ENCODE measurements at regions not wholly inside any gene's neighbourhood (a gene's known extent, or its start where the extent isn't known, plus 50 kb on each side); places are given as distances from the start of the nearest gene placed in this dataset.
"Not testable (repeated sequence)": the region's sequence is repeated elsewhere in the genome, so short reads cannot be mapped to it uniquely, and the experiment has no call there.

DNA sequence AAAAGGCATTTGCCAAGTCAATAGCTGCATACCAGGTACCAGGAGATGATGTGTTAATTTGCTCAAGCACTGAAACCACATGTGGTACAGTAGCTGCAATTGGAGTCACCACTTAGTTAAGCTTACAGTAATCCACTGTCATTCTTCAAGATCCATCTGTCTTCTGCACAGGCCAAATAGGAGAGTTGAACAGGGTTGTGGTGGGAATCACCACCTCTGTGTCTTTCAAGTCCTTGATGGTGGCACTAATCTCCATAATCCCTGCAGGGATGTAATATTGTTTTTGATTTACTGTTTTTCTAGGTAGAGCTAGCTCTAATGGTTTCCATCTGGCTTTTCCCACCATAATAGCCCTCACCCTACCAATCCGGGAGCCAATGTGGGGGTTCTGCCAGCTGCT lies 91.9 kb downstream of the FCRL5 start:
- no peak for DNase-seq

- no peak for DNase-seq
Measured at GRCh38 chr1:157457279-157457678, 95.0 kb downstream of the FCRL5 start.

- no peak for DNase-seq
Measured at GRCh38 chr1:157455318-157455717, 97.0 kb downstream of the FCRL5 start.

- DNase-seq, result no peak
Measured at GRCh38 chr1:157450106-157450505, 102.2 kb downstream of the FCRL5 start.

DNA sequence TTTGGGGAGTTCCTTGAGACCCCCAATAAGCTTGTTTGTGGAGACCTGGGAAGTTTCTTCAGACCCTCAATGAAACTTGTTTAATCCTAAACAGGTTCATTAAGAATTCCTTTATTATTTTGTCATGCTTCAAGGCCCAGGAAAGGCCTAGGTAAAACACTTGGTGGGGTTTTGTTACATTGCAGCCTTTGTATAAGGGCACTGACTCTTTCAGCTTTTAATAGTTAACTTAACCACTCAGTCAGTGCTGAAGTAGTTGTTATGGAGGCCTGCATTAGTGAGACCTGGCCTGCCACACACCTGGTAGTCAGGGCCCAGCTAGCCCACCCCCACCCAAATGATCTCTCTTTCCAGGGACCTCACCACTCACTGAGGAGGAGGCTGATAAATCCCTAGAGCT lies 103.7 kb downstream of the FCRL5 start:
- no peak for DNase-seq

GRCh38 chr1:157446356-157446755 lies 106.0 kb downstream of the FCRL5 start:
- not testable (repeated sequence) for DNase-seq

DNA sequence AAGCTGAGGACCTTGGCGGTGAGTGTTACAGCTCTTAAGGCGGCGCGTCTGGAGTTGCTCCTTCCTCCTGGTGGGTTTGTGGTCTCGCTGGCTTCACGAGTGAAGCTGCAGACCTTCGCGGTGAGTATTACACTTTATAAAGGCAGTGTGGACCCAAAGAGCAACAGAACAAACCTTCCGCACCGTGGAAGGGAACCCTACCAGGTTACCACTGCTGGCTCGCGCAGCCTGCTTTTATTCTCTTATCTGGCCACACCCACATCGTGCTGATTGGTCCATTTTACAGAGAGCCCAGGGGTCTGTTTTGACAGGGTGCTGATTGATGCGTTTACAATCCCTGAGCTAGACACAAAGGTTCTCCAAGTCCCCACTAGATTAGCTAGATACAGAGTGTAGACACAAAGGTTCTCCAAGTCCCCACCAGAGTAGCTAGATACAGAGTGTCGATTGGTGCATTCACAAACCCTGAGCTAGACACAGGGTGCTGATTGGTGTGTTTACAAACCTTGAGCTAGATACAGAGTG lies 106.6 kb downstream of the FCRL5 start:
- DNase-seq, result not testable (repeated sequence)

- DNase-seq, result no peak
Measured at GRCh38 chr1:157442065-157442464, 110.2 kb downstream of the FCRL5 start.

GRCh38 chr1:157439302-157439954 lies 112.9 kb downstream of the FCRL5 start:
- DNase-seq, result no peak

GRCh38 chr1:157438613-157439012 lies 113.7 kb downstream of the FCRL5 start:
- DNase-seq, result no peak

GRCh38 chr1:157438146-157438545 lies 114.2 kb downstream of the FCRL5 start:
- no peak for DNase-seq

DNA sequence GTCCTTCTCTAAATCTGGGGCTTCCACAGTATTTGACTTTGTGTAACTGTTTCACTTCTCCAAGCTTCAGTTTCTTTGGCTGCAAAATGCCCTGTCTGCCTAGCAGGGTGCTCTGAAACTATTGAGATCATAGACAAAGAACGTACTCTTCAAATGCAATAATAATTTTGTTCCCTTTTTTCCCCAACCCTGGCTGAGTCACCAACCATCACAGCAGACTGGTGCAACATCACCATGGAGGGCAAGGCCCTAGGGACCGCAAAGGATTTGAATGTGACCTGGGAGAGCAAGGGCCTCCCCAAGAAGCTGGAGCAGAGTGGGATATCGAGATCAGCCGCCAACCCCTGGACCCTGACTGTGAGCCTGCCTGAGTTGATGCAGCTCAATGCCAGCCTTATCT lies 115.0 kb downstream of the FCRL5 start:
- no peak for DNase-seq

- no peak for DNase-seq
Measured at GRCh38 chr1:157431751-157432150, 120.6 kb downstream of the FCRL5 start.

- DNase-seq, result no peak
Measured at GRCh38 chr1:157429601-157430240, 122.6 kb downstream of the FCRL5 start.

GRCh38 chr1:157423764-157424163 lies 128.6 kb downstream of the FCRL5 start:
- DNase-seq, result not testable (repeated sequence)

DNA sequence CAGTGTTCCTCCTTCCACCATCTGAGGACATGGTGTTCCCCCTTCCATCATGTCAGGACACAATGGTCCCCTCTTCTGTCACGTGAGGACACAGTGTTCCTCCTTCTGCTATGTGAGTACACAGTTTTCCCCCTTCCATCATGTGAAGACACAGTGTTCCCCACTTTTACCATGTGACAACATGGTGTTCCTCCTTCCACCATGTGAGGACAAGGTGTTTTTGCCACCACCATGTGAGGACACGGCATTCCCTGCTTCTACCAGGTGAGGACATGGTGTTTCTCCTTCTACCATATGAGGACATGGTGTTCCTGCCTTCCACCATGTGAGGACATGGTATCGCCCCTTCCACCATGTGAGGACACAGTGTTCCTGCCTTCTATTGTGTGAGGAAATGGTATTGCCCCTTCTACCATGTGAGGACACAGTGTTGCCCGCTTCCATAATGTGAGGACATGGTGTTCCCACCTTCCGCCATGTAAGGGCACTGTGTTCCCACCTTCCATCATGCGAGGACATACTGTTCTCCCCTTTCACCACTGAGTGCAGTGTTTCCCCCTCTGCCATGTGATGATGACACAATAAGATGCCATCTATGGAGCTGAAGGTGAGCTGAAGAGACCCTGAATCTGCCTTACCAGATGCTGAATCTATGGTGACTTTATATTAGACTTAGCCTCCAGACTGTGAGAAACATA lies 132.3 kb downstream of the FCRL5 start:
- DNase-seq, result no peak

- DNase-seq, result no peak
Measured at GRCh38 chr1:157418659-157419058, 133.7 kb downstream of the FCRL5 start.

DNA sequence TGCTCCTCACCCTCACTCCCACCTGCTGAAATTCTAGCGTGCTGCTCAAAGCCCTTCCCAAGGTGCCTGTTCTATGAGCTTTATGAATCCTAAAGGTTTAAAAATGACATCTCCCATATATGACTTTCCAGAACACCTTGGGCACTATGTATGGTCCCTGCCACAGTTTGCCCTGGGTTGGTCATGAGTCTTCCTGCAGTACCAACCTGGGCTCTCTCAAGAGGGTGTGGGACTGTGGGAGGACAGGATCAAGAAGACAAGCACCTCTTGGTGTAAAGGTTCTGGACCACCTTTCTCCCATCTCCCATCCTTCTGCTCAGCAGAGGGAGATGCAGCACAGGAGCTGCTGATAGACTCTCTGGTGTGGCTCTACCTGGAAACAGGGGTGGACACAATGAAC lies 134.1 kb downstream of the FCRL5 start:
- DNase-seq, result no peak

- no peak for DNase-seq
Measured at GRCh38 chr1:157415661-157416060, 136.7 kb downstream of the FCRL5 start.

DNA sequence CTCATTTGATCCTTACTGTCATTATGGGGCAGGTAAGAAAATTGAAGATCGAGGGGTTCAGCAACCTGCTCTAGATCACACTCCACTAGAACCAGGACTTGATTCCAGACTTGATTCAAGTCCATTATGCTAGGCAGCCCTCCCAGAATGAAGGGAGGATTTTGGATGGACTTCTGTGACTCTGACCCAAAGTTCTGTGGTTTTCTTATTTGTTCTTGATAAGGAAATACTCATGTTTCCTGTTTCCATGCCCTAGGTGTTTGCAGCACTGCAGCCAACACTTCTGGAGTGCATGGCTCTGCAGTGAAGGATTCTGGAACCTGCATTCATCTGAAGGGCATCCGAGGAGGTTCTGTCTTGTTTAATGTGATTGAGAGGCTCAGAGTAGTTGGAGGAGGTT lies 140.0 kb downstream of the FCRL5 start:
- no peak for DNase-seq

- DNase-seq, result no peak
Measured at GRCh38 chr1:157411769-157412168, 140.5 kb downstream of the FCRL5 start.

- no peak for DNase-seq
Measured at GRCh38 chr1:157411064-157411463, 141.3 kb downstream of the FCRL5 start.

DNA sequence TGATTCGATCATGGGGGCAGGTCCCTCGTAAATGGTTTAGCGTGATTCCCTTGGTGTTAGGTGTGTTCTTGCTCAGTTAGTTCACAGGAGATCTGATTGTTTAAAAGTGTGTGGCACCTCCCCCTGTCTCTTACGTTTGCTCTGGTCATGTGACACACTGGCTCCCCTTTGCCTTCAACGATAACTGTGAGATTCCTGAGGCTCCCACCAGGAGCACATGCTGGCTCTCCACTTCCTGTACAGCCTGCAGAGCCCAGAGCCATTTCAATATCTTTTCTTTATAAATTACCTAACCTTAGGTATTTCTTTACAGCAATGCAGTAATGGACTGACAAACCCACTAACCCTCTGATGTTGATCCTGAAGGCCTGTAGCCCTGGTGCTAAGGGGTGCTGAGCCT lies 141.9 kb downstream of the FCRL5 start:
- DNase-seq, result no peak

GRCh38 chr1:157409927-157410326 lies 142.4 kb downstream of the FCRL5 start:
- DNase-seq, result no peak
